ENCODE measurements at regions not wholly inside any gene's neighbourhood (a gene's known extent, or its start where the extent isn't known, plus 50 kb on each side); places are given as distances from the start of the nearest gene placed in this dataset.
"Not testable (repeated sequence)": the region's sequence is repeated elsewhere in the genome, so short reads cannot be mapped to it uniquely, and the experiment has no call there.

- Mint-ChIP-seq H3K4me1 (no peaks in the 10 kb centered on the region), H3K36me3 (ENCODE audit: low read depth) (no peaks in the 10 kb centered on the region), H3K27ac (no peak overlapping the region), H3K27me3 (no peaks in the 10 kb centered on the region), H3K4me3 (no peak overlapping the region)
- no peak for DNase-seq
- no peaks in the 10 kb centered on the region for H3K9me3 ChIP-seq (ENCODE audit: control insufficient read depth, low read length, poor library complexity, severe bottlenecking)
- ATAC-seq: no peak
Measured at GRCh38 chr2:208892203-208892602, 485.6 kb downstream of the PTH2R start.

- no peak for DNase-seq
- Mint-ChIP-seq H3K4me3 (no peak overlapping the region), H3K27me3 (no peaks in the 10 kb centered on the region), H3K36me3 (ENCODE audit: low read depth) (no peaks in the 10 kb centered on the region), H3K27ac (no peak overlapping the region), H3K4me1 (no peaks in the 10 kb centered on the region)
- no peak for ATAC-seq
- no peaks in the 10 kb centered on the region for H3K9me3 ChIP-seq (ENCODE audit: control insufficient read depth, low read length, poor library complexity, severe bottlenecking)
Measured at GRCh38 chr2:208906330-208906729, 499.7 kb downstream of the PTH2R start.

GRCh38 chr2:208915401-208915800 lies 508.4 kb upstream of the MAP2 start:
- H3K9me3 ChIP-seq (ENCODE audit: control insufficient read depth, low read length, poor library complexity, severe bottlenecking): no peaks in the 10 kb centered on the region
- Mint-ChIP-seq H3K27me3 (no peaks in the 10 kb centered on the region), H3K36me3 (ENCODE audit: low read depth) (no peaks in the 10 kb centered on the region), H3K4me3 (no peak overlapping the region), H3K4me1 (no peaks in the 10 kb centered on the region), H3K27ac (no peak overlapping the region)
- no peak for ATAC-seq
- DNase-seq: no peak

GRCh38 chr2:208916881-208917280 lies 507.0 kb upstream of the MAP2 start:
- no peaks in the 10 kb centered on the region for H3K9me3 ChIP-seq (ENCODE audit: control insufficient read depth, low read length, poor library complexity, severe bottlenecking)
- Mint-ChIP-seq H3K4me3 (no peak overlapping the region), H3K4me1 (no peaks in the 10 kb centered on the region), H3K36me3 (ENCODE audit: low read depth) (no peaks in the 10 kb centered on the region), H3K27me3 (no peaks in the 10 kb centered on the region), H3K27ac (no peak overlapping the region)
- DNase-seq (no peak), ATAC-seq (no peak)

GRCh38 chr2:208921358-208921757 lies 502.5 kb upstream of the MAP2 start:
- H3K27me3 Mint-ChIP-seq; H3K4me1 Mint-ChIP-seq; ATAC-seq; H3K4me3 Mint-ChIP-seq; H3K27ac Mint-ChIP-seq; H3K36me3 Mint-ChIP-seq (ENCODE audit: low read depth); H3K9me3 ChIP-seq (ENCODE audit: control insufficient read depth, low read length, poor library complexity, severe bottlenecking); DNase-seq: not testable (repeated sequence)

GRCh38 chr2:208927867-208928266 lies 496.0 kb upstream of the MAP2 start:
- ATAC-seq (no peak), DNase-seq (no peak)
- H3K27ac Mint-ChIP-seq: no peak overlapping the region
- no peaks in the 10 kb centered on the region for H3K9me3 ChIP-seq (ENCODE audit: control insufficient read depth, low read length, poor library complexity, severe bottlenecking)
- H3K4me1 Mint-ChIP-seq: no peaks in the 10 kb centered on the region
- H3K27me3 Mint-ChIP-seq: no peaks in the 10 kb centered on the region
- no peak overlapping the region for H3K4me3 Mint-ChIP-seq
- no peaks in the 10 kb centered on the region for H3K36me3 Mint-ChIP-seq (ENCODE audit: low read depth)

- ATAC-seq (no peak), DNase-seq (no peak)
- H3K27me3 Mint-ChIP-seq: no peaks in the 10 kb centered on the region
- no peak overlapping the region for H3K27ac Mint-ChIP-seq
- no peaks in the 10 kb centered on the region for H3K4me1 Mint-ChIP-seq
- no peaks in the 10 kb centered on the region for H3K36me3 Mint-ChIP-seq (ENCODE audit: low read depth)
- no peaks in the 10 kb centered on the region for H3K9me3 ChIP-seq (ENCODE audit: control insufficient read depth, low read length, poor library complexity, severe bottlenecking)
- H3K4me3 Mint-ChIP-seq: no peak overlapping the region
Measured at GRCh38 chr2:208929139-208929864, 494.5 kb upstream of the MAP2 start.

GRCh38 chr2:208929894-208930427 lies 493.9 kb upstream of the MAP2 start:
- Mint-ChIP-seq H3K27me3 (no peaks in the 10 kb centered on the region), H3K36me3 (ENCODE audit: low read depth) (no peaks in the 10 kb centered on the region), H3K4me1 (no peaks in the 10 kb centered on the region), H3K27ac (no peak overlapping the region), H3K4me3 (no peak overlapping the region)
- DNase-seq: no peak
- ATAC-seq: no peak
- no peaks in the 10 kb centered on the region for H3K9me3 ChIP-seq (ENCODE audit: control insufficient read depth, low read length, poor library complexity, severe bottlenecking)

GRCh38 chr2:208935531-208935930 lies 488.3 kb upstream of the MAP2 start:
- Mint-ChIP-seq H3K4me1 (no peaks in the 10 kb centered on the region), H3K27ac (no peak overlapping the region), H3K4me3 (no peak overlapping the region), H3K36me3 (ENCODE audit: low read depth) (no peaks in the 10 kb centered on the region), H3K27me3 (no peaks in the 10 kb centered on the region)
- DNase-seq: no peak
- no peak for ATAC-seq
- no peaks in the 10 kb centered on the region for H3K9me3 ChIP-seq (ENCODE audit: control insufficient read depth, low read length, poor library complexity, severe bottlenecking)

- H3K36me3 Mint-ChIP-seq (ENCODE audit: low read depth): no peaks in the 10 kb centered on the region
Measured at GRCh38 chr2:208937521-208937920, 486.3 kb upstream of the MAP2 start.

GRCh38 chr2:208939852-208940251 lies 484.0 kb upstream of the MAP2 start:
- H3K4me3 Mint-ChIP-seq: no peak overlapping the region
- no peaks in the 10 kb centered on the region for H3K27me3 Mint-ChIP-seq
- H3K27ac Mint-ChIP-seq: no peak overlapping the region
- no peaks in the 10 kb centered on the region for H3K36me3 Mint-ChIP-seq (ENCODE audit: low read depth)
- H3K9me3 ChIP-seq (ENCODE audit: control insufficient read depth, low read length, poor library complexity, severe bottlenecking): no peaks in the 10 kb centered on the region
- ATAC-seq: no peak
- no peaks in the 10 kb centered on the region for H3K4me1 Mint-ChIP-seq
- no peak for DNase-seq

More at GRCh38 chr2:208937521-208937920, 486.3 kb upstream of the MAP2 start:
- Mint-ChIP-seq H3K27me3 (no peaks in the 10 kb centered on the region), H3K4me3 (no peak overlapping the region), H3K4me1 (no peaks in the 10 kb centered on the region), H3K27ac (no peak overlapping the region)
- DNase-seq (no peak), ATAC-seq (no peak)
- no peaks in the 10 kb centered on the region for H3K9me3 ChIP-seq (ENCODE audit: control insufficient read depth, low read length, poor library complexity, severe bottlenecking)

GRCh38 chr2:208945719-208946256 lies 478.1 kb upstream of the MAP2 start:
- ATAC-seq (no peak), DNase-seq (no peak)
- Mint-ChIP-seq H3K27ac (no peak overlapping the region), H3K4me1 (no peaks in the 10 kb centered on the region), H3K4me3 (no peak overlapping the region), H3K36me3 (ENCODE audit: low read depth) (no peaks in the 10 kb centered on the region), H3K27me3 (no peaks in the 10 kb centered on the region)
- H3K9me3 ChIP-seq (ENCODE audit: control insufficient read depth, low read length, poor library complexity, severe bottlenecking): no peaks in the 10 kb centered on the region

GRCh38 chr2:208948073-208948472 lies 475.8 kb upstream of the MAP2 start:
- Mint-ChIP-seq H3K4me1 (no peaks in the 10 kb centered on the region), H3K4me3 (no peak overlapping the region), H3K36me3 (ENCODE audit: low read depth) (no peaks in the 10 kb centered on the region), H3K27me3 (no peaks in the 10 kb centered on the region), H3K27ac (no peak overlapping the region)
- no peaks in the 10 kb centered on the region for H3K9me3 ChIP-seq (ENCODE audit: control insufficient read depth, low read length, poor library complexity, severe bottlenecking)
- no peak for DNase-seq
- no peak for ATAC-seq

GRCh38 chr2:208970070-208970469 lies 453.8 kb upstream of the MAP2 start:
- Mint-ChIP-seq H3K4me3 (no peak overlapping the region), H3K4me1 (no peaks in the 10 kb centered on the region), H3K27ac (no peak overlapping the region), H3K27me3 (no peaks in the 10 kb centered on the region), H3K36me3 (ENCODE audit: low read depth) (no peaks in the 10 kb centered on the region)
- DNase-seq: no peak
- ATAC-seq: no peak
- no peaks in the 10 kb centered on the region for H3K9me3 ChIP-seq (ENCODE audit: control insufficient read depth, low read length, poor library complexity, severe bottlenecking)
